ENCODE measurements at regions not wholly inside any gene's neighbourhood (a gene's known extent, or its start where the extent isn't known, plus 50 kb on each side); places are given as distances from the start of the nearest gene placed in this dataset.

DNA sequence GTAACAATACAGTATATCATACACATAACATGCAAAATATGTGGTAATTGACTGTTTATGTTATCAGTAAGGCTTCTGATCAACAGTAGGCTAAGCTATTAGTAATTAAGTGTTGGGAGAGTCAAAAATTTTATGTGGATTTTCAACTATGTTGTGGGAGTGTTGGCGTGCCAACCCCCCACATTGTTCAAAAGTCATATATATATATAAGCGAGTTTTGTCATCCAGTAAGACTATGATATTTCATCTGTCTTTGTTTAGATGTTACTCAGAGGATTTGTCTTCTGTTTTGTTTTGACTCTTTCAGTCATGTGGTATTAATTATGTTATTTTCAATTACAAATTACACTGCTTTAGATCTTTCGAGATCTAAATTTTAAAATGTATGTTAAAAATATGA lies 51.0 kb upstream of the RAP2B start:
- Mint-ChIP-seq H3K4me3 (no peak overlapping the region), H3K36me3 (no peaks in the 10 kb centered on the region), H3K27me3 (peaks cover under 1% of the 10 kb centered on the region), H3K27ac (no peak overlapping the region), H3K4me1 (no peaks in the 10 kb centered on the region), H3K9me3 (ENCODE audit: low read depth) (no peaks in the 10 kb centered on the region)
- CTCF ChIA-PET, result interaction anchor here (1.0 kb wide), 1 partner anchor 10 kb away, joined by 3 read pairs; no protein-coding TSS in a partner anchor
- DNase-seq (no peak), ATAC-seq (no peak)
